Sigmoid colon (tissue), 6 donors: ENCODE measurements at regions not wholly inside any gene's neighbourhood (a gene's known extent, or its start where the extent isn't known, plus 50 kb on each side); places are given as distances from the start of the nearest gene placed in this dataset.

Source experiments
- DNase-seq: peaks from one replicate; pipeline ENCODE4 v3.0.0-alpha.2; 2019
- H3K27ac ChIP-seq, 4 donors: fragments of 200-600 bp; sonication (generic); one replicate each; pipeline ENCODE4 v1.5.1; 2016 to 2019; ENCODE audit warnings: mild to moderate bottlenecking in 1 of 4
- H3K27me3 ChIP-seq, 3 donors: fragments of 200-600 bp; sonication (generic); one replicate each; pipeline ENCODE4 v1.5.1; 2019; ENCODE audit warnings: mild to moderate bottlenecking in 1 of 3
- H3K36me3 ChIP-seq, 4 donors: fragments of 200-600 bp; sonication (generic); one replicate each; pipeline ENCODE4 v1.5.1; 2016 to 2019
- H3K4me1 ChIP-seq, 4 donors: fragments of 200-600 bp; sonication (generic); one replicate each; pipeline ENCODE4 v1.5.1; 2017 to 2019
- H3K4me3 ChIP-seq, 4 donors: fragments of 200-600 bp; sonication (generic); one replicate each; pipeline ENCODE4 v1.5.1; 2017 to 2019; ENCODE audit warnings: mild to moderate bottlenecking in 2 of 4, moderate library complexity in 1 of 4
- H3K9me3 ChIP-seq, 4 donors: fragments of 200-600 bp in 3 of 4; sonication (generic) in 3 of 4; one replicate each; pipeline versions ENCODE4 v1.5.1 to v1.6.1; 2013 to 2019
- CTCF ChIP-seq, 4 experiments: fragments of 450-650 bp in 3 of 4; fragments of 200-600 bp in 1 of 4; IDR thresholded peaks; one replicate each; pipeline ENCODE4 v1.5.1; 2016 to 2019; ENCODE audit warnings: antibody characterized with exemption in 4 of 4, mild to moderate bottlenecking in 3 of 4, moderate library complexity in 2 of 4
- EP300 ChIP-seq, 4 donors: sonication (generic); formaldehyde crosslinking; IDR thresholded peaks; one replicate each; pipeline ENCODE4 v1.6.1; 2017; ENCODE audit warnings: antibody characterized with exemption in 4 of 4
- POLR2A ChIP-seq, 2 donors: fragments of 450-650 bp; IDR thresholded peaks; one replicate each; pipeline ENCODE4 v1.6.1; 2016; ENCODE audit warnings: antibody characterized with exemption in 2 of 2, mild to moderate bottlenecking in 2 of 2, moderate library complexity in 2 of 2
- POLR2AphosphoS5 ChIP-seq, 4 donors: sonication (generic); formaldehyde crosslinking; IDR thresholded peaks; one replicate each; pipeline ENCODE4 v1.6.1; 2017; ENCODE audit warnings: antibody characterized with exemption in 4 of 4
- WGBS, 2 donors: extraction: QIAGEN DNeasy Blood & Tissue Kit; methylation state at CpG; one replicate each; pipeline ENCODE4 v1.1.7; 2013; 5-methylcytosine and 5-hydroxymethylcytosine counted together
- intact Hi-C: fragments of 100-400 bp; cut with DNase I; formaldehyde crosslinking; loops from one replicate; pipeline ENCODE4 v1.15.1; 2023
- donor health status: healthy with polysubstance abuse.
- donor health status: healthy.

GRCh38 chr6:24991810-24992467, 56.2 kb upstream of the RIPOR2 start:
- peaks cover 0 to 9% (median 0%) of the 10 kb centered on the region in 4 donors for H3K9me3 ChIP-seq
- peaks cover 0 to 6% (median 2%) of the 10 kb centered on the region in 4 donors for H3K4me1 ChIP-seq
- no peak overlapping the region for H3K27ac ChIP-seq
- intact Hi-C loops, result loop anchor here (2.0 kb wide), 1 partner anchor 133 kb away; no protein-coding TSS in a partner anchor
- no peaks in the 10 kb centered on the region for H3K36me3 ChIP-seq
- WGBS, 2 donors, result 71 to 73% methylated on average over 5 of the region's 5 CpGs
- TF ChIP-seq EP300 (IDR thresholded peaks at IDR 0.05) (no peak), POLR2A (IDR thresholded peaks at IDR 0.05) (no peak), CTCF (IDR thresholded peaks at IDR 0.05) (peak; percentile 13 to 59 (median 48))
- H3K27me3 ChIP-seq, result no peaks in the 10 kb centered on the region
- no peak overlapping the region for H3K4me3 ChIP-seq
- DNase-seq, result no peak

- no peak for DNase-seq
- Histone ChIP-seq H3K36me3 (no peaks in the 10 kb centered on the region), H3K9me3 (no peaks in the 10 kb centered on the region), H3K4me1 (peaks cover 0 to 6% (median 2%) of the 10 kb centered on the region in 4 donors), H3K27ac (no peak overlapping the region), H3K27me3 (no peaks in the 10 kb centered on the region), H3K4me3 (no peak overlapping the region)
- TF ChIP-seq EP300 (IDR thresholded peaks at IDR 0.05) (no peak), CTCF (IDR thresholded peaks at IDR 0.05) (no peak), POLR2AphosphoS5 (IDR thresholded peaks at IDR 0.05) (no peak), POLR2A (IDR thresholded peaks at IDR 0.05) (no peak)
- intact Hi-C loops, result no loop called here
- 87 to 93% methylated on average over 1 of the region's 1 CpG for WGBS, 2 donors
These were observed 59.1 kb upstream of the RIPOR2 start for GRCh38 chr6:24994812-24995211.

- WGBS, 2 donors, result 80 to 92% methylated on average over 4 of the region's 4 CpGs
- intact Hi-C loops, result no loop called here
- Histone ChIP-seq H3K4me3 (no peak overlapping the region), H3K27ac (no peak overlapping the region), H3K4me1 (peaks cover 0 to 6% (median 2%) of the 10 kb centered on the region in 4 donors), H3K27me3 (no peaks in the 10 kb centered on the region), H3K36me3 (no peaks in the 10 kb centered on the region), H3K9me3 (no peaks in the 10 kb centered on the region)
- TF ChIP-seq POLR2AphosphoS5 (IDR thresholded peaks at IDR 0.05) (no peak), CTCF (IDR thresholded peaks at IDR 0.05) (no peak)
- no peak for DNase-seq
These were observed 59.5 kb upstream of the RIPOR2 start for GRCh38 chr6:24995270-24995669.

- Histone ChIP-seq H3K9me3 (no peaks in the 10 kb centered on the region), H3K4me3 (no peak overlapping the region), H3K36me3 (no peaks in the 10 kb centered on the region), H3K27me3 (no peaks in the 10 kb centered on the region), H3K4me1 (peaks cover 0 to 7% (median 0%) of the 10 kb centered on the region in 4 donors), H3K27ac (no peak overlapping the region)
- TF ChIP-seq POLR2AphosphoS5 (IDR thresholded peaks at IDR 0.05), result no peak
- no peak for TF ChIP-seq POLR2A (IDR thresholded peaks at IDR 0.05)
- no peak for TF ChIP-seq CTCF (IDR thresholded peaks at IDR 0.05)
- TF ChIP-seq EP300 (IDR thresholded peaks at IDR 0.05), result no peak
- 55 to 63% methylated on average over 5 of the region's 5 CpGs for WGBS, 2 donors
- DNase-seq, result no peak
- intact Hi-C loops, result no loop called here
These were observed 60.6 kb upstream of the RIPOR2 start for GRCh38 chr6:24996269-24996836.
